Stimulated activated CD8-positive, alpha-beta memory T cell treated with anti-CD3 and anti-CD28 coated beads, Interleukin-4, amount 100 ng/mL, for 48 hours (primary cell): ENCODE measurements at regions not wholly inside any gene's neighbourhood (a gene's known extent, or its start where the extent isn't known, plus 50 kb on each side); places are given as distances from the start of the nearest gene placed in this dataset.

Experiments
- DNase-seq: peaks from one replicate; pipeline ENCODE4 v3.0.0-alpha.2; 2020

DNA sequence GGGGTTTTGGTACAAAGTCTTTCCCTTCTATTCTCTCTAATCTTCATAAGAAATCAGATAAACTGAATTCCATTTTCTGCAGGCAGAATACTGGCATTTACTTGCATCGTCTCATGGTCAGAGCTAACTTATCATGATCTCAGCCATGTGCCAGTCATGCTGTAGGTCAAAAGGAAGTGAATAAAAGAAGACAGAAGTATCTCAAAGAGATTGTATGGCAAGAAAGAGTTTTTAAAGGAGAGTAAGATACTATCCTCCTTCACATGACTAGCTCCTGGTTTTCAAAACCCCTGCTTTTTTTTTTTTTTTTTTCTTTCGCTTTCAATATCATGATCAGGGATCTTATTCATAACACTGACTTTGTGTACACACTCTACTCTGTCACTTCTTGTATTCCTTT is 398.3 kb downstream of the C6orf118 start:
- DNase-seq, result no peak

DNA sequence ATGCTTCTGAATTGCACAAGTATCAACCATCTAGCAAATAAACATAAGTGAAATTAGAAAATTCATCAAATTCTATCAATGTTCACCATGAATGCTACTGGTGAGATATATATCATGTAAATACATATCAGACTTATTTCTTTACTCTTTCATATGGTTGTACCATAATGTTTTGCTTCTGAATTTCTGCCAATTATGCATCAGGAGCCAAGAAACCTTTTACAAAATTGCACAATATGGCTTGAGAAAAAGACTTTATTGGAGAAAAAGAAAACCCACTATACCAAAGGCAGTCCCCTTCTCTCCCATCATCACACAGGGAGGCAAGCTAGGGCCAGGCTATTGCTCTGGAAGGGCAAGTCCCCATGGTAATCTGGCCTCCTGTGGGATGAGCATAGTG is 402.6 kb downstream of the C6orf118 start:
- no peak for DNase-seq

DNA sequence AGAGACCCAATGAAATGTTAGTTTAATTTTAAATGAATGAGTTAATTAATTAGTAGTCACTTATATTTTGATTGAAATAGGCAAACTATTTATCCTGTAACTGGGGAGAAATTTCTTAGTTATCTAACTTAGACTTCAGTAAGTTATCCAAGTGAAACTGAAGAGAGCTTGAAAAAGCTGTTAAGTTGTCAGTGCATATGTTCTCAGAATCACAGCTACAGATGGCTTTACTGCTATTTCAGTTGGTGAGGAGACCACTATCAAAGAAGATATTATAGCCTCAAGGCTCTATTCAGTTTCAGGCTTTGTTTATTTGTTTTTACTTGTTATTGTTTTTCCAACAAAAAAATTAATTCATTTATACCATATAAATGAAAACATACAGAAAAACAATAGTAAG is 404.1 kb downstream of the C6orf118 start:
- no peak for DNase-seq

DNA sequence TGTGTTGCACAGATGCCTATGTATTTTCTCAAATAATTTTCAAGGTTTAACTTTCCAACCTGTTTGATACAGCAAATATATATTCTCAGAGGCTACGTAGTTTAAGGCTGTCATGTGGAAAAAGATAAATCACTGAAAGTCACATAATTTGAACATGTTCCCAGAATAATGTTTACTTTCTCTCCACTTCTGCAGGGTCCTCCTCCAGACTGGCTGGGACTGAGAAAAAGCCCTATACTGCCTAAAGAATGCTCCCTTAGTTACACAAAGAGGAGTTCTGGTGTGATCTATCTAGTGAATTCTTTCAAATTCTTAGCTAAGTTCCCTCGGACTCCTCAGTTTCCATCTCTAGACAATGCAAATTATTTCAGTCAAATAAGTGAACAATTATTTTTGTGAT is 411.0 kb downstream of the C6orf118 start:
- no peak for DNase-seq

DNA sequence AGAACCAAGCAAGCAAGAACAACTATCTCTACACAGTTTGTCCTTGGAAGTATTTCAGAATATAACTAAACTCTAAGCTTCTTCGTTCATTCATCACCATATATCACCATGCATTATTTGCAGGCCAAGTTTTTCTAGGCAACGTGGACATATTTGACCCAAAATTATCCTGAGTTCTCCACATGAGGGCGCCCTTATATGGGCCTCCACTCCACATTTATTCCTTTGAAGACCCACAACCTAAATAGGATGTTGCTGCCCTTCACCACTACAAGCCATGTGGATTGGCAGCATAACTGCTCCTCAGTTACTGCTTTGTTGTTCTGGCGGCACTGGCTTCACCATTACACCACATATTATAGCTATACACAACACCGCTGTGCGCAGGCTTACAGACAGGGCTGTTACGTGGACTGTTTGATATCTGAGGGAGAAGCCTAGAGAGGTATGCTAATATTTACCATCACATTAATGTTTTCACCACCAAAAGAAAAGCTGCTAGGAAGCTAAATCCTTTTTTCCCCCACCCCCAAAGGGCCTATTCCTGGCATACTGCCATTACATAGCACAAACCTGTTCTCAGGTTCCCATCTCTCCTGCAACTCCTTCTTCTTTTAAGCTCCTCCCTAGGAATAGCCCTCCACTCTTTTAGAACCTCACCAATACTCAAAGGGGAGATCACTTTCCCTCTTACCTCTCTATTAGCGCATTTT is 411.7 kb downstream of the C6orf118 start:
- no peak for DNase-seq

DNA sequence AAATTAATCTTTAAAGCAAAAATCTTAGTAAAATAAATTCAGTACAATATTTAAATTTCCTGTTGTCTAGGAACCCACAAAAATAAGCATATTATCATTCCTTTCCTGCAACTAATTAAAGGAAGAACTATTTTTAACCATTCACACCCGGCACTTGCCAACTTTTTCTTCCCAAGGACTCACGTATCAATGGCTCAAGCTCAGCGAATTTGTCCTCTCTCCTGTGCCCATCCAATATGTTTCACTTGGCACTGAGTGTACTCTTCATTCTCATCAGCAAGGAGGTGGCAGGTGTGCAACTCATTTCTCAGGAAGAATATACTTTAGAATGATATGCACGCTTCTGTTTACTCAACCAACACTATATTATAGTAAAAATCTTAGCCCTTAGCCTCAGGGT is 419.4 kb downstream of the C6orf118 start:
- DNase-seq, result no peak

DNA sequence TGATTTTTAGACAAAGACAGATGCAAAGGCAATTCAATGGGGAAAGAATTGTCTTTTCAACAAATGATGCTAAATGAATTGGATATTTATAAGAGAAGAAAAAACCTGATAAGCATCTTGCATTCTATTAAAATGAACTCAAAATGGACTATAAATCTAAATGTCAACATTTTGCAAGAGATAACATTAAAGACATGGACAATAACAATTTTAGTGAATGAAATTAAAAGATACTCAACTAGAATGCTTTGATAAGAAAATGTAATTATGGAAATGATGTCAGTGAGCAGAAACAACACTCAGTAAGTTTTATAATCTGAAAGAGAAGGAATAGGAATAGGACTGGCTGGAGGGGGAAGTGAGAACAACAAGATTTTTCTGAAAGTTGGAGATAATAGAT is 421.7 kb downstream of the C6orf118 start:
- no peak for DNase-seq

DNA sequence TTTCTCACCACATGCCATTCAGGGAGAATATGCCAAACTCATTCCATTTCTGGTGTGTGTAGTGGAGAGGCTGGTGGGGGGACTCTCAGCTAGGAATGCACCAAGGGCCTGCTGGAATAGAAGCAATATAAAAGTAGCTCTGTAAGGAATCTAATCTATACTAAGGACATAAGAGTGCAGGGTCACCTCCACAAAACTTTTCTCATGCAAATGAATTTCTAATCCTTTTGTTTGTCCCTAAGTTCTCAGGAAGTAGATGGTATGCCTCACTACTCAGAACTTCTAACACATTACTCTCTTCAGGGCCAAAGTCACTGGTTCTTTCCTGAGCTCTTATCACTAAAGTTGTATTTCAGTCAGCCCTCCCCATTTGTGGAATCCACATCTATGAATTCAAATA is 427.2 kb downstream of the C6orf118 start:
- DNase-seq, result no peak

DNA sequence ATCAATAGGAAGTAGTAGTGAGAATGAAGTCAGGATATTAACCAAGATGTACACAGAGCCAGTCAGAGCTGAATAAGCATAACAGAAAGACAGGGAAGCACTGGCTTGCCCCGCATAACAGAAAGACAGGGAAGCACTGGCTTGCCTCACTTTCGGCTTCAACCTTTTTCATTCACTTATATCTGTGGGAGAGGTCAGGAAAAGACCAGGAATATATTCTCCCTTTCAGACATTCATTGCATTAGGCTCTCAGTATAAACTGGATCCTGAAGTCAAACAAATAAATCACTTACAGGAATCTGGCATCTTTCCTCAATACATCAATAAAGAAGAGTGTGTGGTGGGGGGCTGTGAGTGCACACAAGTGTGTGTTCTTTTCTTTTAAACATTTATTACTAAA is 437.6 kb downstream of the C6orf118 start:
- DNase-seq, result no peak

DNA sequence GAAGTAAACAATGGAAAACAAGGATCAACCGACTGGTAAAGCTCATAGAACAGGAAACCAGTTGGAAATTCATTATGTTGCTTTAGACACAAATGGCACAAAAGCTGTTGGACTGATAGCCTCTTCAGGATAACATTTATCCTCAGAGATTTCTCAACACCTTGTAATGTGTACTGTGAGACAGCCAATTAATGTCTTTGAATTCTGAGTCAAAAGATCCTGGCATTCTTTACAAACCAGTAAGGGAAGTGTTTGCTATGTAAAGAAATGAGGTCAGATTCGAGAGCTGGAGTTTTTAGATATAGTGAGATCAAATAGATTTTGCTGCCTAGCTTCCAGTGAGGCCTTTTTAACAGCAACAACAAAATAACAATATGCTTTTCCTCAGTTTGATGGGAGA is 439.2 kb downstream of the C6orf118 start:
- DNase-seq, result no peak

DNA sequence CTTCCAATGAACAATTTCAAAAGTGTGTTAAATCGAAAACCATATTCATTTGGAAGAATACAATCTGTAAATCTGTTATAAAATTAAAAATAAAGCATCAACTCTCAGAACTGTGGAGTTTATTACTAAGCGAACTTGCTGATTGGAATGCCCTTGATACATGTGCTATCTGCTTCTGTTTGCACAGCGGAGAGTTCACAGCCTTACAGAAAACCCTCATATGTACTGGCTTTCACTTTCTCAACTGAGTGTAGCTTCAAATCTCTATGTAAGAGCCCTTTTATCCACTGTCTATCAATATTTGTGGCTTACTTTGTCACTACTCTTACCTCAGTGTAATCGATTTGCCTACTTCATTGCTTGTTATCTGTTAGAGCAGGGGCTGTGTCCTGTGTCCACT is 447.4 kb downstream of the C6orf118 start:
- DNase-seq, result no peak

DNA sequence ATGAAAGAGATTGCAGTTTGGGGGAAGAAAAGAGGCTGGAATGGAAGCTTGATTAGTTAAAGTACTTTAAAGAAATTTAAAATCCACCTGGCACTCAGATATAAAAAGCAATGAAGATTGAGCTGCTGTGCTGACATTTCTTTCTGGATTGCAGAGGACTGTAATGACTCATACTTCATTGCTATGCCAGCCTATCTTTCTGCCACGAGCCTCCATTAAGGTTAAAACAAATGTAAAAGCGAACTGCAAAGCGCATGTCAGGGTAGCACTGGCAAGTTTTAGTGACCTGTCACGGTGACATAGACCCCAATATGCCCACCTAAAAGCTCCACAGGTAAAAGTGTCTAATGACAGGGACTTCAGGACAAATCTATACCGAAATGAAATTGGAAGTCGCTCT is 449.6 kb downstream of the C6orf118 start:
- DNase-seq, result no peak

DNA sequence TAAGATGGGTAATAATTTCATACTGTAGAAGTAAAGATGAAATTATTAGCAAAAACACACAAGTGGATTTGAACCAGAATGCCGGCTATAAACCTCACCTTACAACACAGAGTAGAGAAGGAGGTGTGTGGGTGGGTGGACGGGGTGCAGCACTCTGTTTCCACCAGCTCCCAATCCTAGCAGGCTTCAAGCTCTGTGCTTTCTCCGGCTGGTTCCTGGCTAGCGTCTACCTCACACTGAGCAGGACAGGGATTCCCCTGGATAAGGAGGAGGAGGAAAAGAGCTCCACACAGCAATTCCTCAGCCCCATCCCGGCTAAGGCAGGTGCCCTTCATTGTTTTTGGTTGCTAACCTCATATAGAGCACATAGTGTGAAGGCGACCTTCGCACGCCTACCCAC is 453.3 kb downstream of the C6orf118 start:
- no peak for DNase-seq

DNA sequence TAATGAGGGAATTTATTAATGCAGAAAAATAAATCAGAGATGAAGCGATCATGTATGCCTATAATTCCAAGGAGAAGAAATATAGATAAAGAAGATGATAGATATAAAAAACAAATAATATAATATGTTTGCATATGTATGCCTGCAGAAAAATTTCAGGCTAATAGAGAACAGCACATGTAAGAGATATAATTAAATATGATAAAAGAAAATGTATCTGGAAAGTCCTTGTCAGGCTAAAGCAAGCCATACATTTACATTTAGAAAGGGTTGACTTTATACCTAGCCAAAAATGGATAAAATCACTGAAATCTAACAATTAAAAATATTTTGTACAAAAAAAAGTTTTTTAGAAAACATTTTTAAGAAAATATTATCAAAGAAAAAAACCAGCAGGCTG is 454.1 kb downstream of the C6orf118 start:
- DNase-seq, result no peak

DNA sequence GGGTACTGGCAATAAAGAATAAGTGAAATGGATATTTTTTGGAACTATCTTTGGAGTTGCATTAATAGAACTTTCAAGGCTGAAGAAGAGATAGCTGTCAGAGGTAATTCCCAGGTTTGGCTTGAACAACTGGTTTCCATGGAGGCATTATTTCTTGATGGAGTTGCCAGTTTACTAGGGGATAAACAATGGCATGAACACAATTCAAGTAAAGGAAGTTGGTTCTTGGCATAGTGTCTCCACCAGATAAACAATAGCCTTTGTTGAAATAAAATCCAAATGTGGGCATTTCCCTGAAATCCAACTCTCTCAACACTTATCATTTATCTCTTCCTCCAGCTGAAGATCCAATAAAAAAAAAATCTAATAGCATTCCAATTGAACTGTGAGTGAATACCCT is 454.9 kb downstream of the C6orf118 start:
- DNase-seq, result no peak

DNA sequence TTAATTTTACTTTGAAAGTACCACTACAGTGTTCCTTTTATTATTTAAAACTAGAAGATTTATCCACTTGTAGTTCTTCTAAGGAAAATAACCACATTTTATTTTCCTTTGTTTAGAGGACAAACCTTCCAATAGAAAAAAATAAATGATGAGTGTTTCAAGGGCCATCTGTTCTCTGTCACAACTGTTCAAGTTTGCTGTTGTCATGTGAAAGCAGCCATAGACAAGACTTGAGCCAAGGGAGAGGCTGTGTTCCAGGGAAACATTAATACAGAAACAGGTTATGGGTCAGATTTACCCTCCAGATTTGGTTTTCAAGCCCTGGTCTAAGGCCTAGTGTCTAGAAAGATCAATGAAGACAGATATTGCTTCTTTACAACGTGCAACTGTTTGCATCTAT is 463.6 kb downstream of the C6orf118 start:
- no peak for DNase-seq

DNA sequence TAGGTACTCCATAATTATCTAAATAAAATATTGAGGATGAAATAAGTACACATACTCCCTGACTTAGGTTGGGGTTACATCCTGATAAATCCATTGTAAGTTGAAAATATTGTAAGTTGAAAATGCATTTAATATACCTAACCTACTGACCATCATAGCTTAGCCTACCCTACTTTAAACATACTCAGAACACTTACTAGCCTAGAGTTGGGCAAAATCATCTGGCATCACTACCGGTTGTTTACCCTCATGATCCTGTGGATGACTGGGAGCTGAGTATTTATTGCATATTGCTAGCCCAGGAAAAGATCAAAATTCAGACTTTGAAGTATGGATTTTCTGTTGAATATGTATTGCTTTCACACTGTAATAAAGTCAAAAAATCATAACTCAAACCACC is 467.3 kb downstream of the C6orf118 start:
- DNase-seq, result no peak

DNA sequence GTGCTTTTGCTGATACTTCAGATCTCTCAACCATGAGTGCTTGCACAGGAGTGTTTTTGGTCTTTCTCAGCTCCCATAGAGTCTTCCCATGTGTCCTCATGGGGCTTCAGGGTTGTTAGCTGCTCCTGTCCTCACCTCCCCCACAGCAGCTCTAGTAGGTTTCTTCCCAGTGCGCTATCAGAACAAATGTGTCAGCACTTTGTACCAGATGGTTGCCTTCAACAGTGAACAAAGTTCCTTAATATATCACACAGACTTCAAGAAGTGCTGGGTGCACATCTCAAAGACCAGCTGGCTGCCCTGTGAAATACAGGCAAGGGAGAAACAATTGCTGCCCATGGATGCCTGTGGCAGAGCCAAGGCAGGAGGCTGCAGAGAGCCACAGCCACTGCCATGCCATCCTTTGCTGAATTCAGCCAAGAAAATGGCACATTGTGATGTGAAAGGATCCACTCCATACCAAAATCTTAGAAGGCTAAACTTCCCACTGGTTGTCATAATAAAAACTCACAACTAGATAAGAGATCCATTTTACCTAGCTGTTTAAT is 471.3 kb downstream of the C6orf118 start:
- DNase-seq, result no peak

DNA sequence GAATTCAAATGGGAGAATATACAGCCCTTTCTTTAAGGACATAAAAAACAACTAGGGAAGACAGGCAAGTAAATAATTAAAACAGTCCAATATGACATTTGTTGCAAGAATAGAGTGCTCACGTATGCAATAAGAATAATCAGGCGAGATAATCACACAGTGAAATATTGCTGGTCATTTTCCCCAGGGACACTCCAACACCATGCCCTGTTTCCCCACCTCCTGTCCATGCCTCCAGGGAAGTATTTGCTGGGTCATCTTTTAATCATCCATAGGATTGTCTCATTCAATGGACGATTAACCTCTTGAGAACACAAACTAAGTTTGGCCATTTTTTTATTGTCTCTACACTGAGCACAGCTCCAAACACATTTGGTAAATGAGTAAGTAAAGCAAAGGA is 472.9 kb downstream of the C6orf118 start:
- no peak for DNase-seq

DNA sequence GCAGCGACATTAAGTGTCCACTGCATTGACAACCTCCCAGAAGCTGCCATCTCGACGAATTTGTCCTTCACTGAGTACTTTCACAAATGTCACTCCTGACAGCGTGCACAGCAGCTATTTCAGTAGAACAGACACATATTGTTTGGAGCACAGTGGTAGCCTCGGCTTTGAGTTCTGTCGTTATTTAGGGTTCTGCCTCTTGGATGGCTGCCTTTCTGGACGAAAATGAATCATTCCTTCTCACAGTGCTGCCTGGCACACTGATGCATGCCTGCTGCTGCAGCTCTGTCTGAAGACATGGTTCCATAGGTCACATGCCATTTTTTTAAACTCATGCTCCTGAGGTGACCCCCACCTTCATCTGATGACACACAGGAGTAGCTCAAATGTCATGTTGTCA is 477.0 kb downstream of the C6orf118 start:
- DNase-seq, result no peak

DNA sequence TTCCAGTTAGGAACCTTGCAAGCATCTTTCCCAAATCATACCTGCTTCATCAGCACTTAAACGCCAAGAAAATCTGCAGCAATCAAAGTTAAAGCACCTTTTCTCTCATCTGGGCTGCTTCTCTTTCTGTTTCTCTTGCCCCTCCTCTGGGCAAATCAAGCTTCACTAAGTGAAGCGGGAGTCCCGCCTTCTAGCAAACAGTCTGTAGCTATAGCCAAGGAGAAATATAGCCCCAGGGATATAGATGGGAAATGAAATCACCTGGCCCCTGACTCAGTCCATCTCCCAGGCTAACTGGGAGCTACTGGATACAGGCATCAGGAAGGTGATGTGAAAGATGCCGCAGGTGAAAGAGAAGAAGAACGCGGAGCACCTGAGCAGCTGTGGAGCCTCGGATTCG is 481.9 kb downstream of the C6orf118 start:
- DNase-seq, result no peak

DNA sequence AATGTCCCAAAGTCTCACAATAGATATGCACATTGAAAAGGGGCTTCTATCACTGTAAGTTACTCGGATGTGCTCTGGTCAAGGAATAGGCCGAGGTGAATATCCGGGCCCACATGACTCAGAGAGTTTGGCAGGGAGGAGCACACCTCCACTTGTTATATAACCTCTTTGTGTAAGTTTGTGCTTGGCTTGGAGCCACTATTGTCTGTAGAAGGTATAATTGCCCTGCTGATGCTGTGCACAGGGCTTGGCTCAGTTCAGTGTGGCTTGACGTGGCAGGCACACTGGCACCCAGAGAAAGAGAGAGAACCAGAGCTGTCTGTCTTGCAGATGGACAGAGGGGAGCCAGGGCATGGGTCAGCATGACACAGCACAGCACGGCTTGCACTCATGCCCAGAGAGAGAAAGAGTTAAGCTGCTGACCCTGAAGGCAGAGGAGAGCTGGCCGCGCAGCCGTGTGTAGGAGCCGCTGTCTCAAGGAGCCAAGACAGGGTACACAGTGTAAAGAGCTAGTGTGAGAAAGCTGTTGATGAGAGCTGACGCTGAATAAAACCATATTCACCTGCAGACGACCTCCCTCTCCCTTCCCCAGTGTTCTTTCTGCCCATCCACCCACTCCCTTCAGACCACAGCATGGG is 482.5 kb downstream of the C6orf118 start:
- DNase-seq, result no peak

DNA sequence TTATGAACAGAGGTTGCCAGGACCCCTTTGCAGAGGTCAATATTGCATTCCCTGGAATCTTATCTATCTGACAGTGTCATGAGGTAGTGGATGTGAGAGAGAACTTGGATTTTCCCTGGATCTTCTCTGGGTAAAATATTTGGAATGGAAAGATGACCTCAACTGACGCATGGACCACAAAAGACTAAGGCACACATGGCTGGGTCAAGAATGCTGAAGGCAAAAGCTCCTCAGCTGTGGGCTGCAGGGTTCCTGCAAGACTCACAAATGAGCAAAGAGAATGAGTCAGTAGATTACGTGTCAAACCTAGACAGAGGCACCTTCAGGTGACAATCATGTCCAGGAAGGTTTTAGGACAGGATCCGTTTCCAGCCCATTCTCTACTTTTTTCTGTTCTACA is 484.0 kb downstream of the C6orf118 start:
- no peak for DNase-seq

DNA sequence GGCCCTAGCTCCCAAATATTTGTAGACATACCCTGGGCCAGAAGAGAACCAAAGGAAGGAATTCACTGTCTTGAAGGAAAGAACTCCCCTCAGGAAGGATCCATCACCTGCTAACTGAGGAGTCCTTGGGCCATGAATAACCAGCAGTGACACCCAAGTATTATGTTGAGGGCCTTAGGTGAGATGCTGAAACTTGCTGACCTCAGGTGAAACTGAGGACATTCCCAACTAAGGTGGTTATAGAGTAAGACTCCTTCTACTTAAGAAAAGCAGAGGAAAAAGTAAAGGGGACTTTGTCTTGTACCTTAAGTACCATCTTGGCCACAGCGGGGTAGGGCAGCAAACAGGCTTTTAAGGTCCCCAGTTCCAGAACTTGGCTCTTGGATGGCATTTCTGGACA is 491.7 kb downstream of the C6orf118 start:
- no peak for DNase-seq

DNA sequence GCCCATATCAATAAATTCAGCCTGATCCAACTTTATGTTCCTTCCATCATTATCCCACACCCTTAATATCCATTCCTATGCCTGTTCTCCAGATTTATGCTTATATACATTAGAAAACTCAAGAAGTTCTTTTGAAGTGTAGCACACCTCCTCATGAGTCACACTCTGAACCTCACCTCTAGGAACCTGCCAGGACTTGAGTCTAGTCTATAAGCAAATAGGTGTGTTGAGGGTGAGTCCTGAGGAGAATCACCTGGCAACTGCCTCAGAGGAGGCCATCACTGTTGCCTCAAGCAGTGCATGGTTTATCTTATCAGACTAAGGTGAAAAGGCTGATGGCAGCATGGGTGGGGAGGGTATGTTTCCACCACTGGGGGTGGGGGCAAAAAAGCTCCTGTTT is 496.7 kb downstream of the C6orf118 start:
- DNase-seq, result no peak
